ENCODE measurements at regions not wholly inside any gene's neighbourhood (a gene's known extent, or its start where the extent isn't known, plus 50 kb on each side); places are given as distances from the start of the nearest gene placed in this dataset.

DNA sequence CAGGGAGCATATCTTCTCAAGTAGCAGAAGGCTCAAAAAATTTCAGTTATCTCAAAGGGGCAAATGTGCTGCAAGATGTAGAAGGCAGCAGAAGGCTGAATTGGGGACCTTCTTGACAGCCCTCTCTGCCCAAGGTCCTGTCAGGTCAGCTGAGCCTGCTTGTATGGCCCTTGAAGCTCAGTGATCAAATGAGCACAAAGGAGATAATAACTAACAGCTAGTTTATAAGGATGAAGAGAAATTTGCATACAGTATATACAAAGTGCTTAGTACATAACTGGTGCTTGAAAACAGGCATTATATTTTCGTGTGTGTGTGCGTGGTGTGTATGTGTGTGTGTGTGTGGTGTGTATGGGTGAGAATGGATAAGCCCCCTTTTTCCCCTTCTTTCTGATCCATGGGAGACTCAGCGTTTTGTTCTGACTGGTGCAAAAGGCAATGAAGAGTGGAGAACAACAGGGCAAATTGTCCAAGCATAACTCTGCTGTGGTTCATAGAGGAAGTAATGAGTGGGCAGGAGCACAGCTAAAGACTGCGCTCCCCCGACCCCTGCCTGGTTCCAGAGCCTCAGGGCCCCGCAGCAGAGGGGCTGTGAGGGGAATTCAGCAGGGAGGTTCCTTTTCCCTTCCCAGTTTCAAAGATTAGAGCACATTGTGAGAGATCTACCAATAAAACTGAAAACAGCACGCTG lies 356.8 kb upstream of the NR2F2 start:
- TF ChIP-seq, protein P1, sequence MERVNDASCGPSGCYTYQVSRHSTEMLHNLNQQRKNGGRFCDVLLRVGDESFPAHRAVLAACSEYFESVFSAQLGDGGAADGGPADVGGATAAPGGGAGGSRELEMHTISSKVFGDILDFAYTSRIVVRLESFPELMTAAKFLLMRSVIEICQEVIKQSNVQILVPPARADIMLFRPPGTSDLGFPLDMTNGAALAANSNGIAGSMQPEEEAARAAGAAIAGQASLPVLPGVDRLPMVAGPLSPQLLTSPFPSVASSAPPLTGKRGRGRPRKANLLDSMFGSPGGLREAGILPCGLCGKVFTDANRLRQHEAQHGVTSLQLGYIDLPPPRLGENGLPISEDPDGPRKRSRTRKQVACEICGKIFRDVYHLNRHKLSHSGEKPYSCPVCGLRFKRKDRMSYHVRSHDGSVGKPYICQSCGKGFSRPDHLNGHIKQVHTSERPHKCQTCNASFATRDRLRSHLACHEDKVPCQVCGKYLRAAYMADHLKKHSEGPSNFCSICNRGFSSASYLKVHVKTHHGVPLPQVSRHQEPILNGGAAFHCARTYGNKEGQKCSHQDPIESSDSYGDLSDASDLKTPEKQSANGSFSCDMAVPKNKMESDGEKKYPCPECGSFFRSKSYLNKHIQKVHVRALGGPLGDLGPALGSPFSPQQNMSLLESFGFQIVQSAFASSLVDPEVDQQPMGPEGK (CRISPR knock-in tag; IDR thresholded peaks at IDR 0.05; ENCODE audit: borderline replicate concordance) = no peak
- no peak for TF ChIP-seq ZFP30 (CRISPR knock-in tag; IDR thresholded peaks at IDR 0.05)
- TF ChIP-seq RARB (CRISPR knock-in tag; IDR thresholded peaks at IDR 0.05) = no peak

Data from SK-N-SH treated with all-trans-retinoic acid at 6 μM for 48 hours (cell line).